Spinal cord (tissue), 9 donors: ENCODE measurements at regions not wholly inside any gene's neighbourhood (a gene's known extent, or its start where the extent isn't known, plus 50 kb on each side); places are given as distances from the start of the nearest gene placed in this dataset.

Experiments
- DNase-seq, 6 donors: peaks; one replicate each; pipeline versions ENCODE4 v3.0.0 to v3.0.0-alpha.2; 2013 to 2015; ENCODE audit warnings: low spot score in 6 of 6, low read depth in 4 of 6
- H3K27ac ChIP-seq: one replicate; pipeline ENCODE4 v1.5.1; 2013; ENCODE audit warnings: low read depth, low read length, control low read depth
- H3K27me3 ChIP-seq: one replicate; pipeline ENCODE4 v1.6.1; 2013; ENCODE audit warnings: low read length; ENCODE audit not compliant: control insufficient read depth, insufficient read depth
- H3K36me3 ChIP-seq: one replicate; pipeline ENCODE4 v1.6.1; 2013; ENCODE audit warnings: low read length; ENCODE audit not compliant: control insufficient read depth, insufficient read depth
- H3K4me1 ChIP-seq: one replicate; pipeline ENCODE4 v1.6.1; 2013; ENCODE audit warnings: low read length; ENCODE audit not compliant: control insufficient read depth, insufficient read depth
- H3K4me3 ChIP-seq: one replicate; pipeline ENCODE4 v1.5.1; 2013; ENCODE audit warnings: low read depth, low read length, control low read depth
- H3K9me3 ChIP-seq: one replicate; pipeline ENCODE4 v1.6.1; 2013; ENCODE audit warnings: low read length; ENCODE audit not compliant: control insufficient read depth, insufficient read depth
- WGBS: methylation state at CpG from one replicate; pipeline ENCODE4 v1.1.5; 2013; ENCODE audit warnings: missing lambda C conversion rate; ENCODE audit not compliant: insufficient coverage; 5-methylcytosine and 5-hydroxymethylcytosine counted together
- donor health status: healthy.

DNA sequence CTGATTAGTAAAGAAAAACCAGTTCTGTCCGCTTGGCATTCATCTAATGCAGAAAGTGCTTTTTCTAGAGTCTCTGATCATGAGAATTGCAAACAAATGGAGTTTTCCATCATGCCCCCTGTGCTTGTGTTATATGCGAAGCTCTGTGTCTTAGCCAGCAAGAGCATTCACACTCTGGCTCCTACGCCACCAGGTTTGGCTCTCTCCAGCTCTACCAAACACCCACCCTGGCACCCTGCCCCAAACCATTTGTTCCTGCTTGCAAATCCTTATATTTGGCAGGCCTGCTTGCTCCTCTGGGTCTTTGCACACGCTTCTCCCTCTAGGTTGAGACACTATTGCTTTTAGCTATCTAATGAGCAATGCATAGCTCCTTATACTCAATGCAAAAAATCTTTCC, 204.1 kb upstream of the CYRIA start:
- peak in 5 of 6 donors; percentile 31 to 94 (median 46) for DNase-seq
- H3K4me3 ChIP-seq, result no peak overlapping the region
- H3K27ac ChIP-seq, result no peak overlapping the region
- H3K27me3 ChIP-seq, result no peaks in the 10 kb centered on the region
- 57% methylated on average over 4 of the region's 4 CpGs for WGBS
- no peaks in the 10 kb centered on the region for H3K4me1 ChIP-seq
- H3K9me3 ChIP-seq, result no peaks in the 10 kb centered on the region
- H3K36me3 ChIP-seq, result no peaks in the 10 kb centered on the region

DNA sequence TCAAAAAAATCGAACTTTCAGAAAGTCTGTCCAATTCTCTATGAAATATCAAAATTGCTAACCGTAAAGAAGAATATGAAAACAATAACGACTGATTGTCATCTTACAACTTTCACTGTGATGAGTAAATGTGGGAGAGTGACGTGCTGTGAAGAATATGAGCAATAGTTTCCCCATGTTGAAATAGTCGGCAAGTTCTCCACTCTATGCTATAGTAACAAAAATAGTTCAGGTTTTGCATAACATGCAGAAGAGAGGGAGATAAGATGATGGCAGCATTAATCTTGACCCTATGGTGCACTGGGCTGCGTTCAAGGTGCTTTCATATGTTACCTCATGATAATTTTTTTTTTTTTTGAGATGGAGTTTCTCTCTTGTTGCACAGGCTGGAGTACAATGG, 196.8 kb upstream of the CYRIA start:
- H3K27me3 ChIP-seq, result no peaks in the 10 kb centered on the region
- H3K9me3 ChIP-seq, result no peaks in the 10 kb centered on the region
- no peak overlapping the region for H3K27ac ChIP-seq
- no peak overlapping the region for H3K4me3 ChIP-seq
- WGBS, result 100% methylated on average over 1 of the region's 6 CpGs
- no peaks in the 10 kb centered on the region for H3K36me3 ChIP-seq
- no peak for DNase-seq
- H3K4me1 ChIP-seq, result no peaks in the 10 kb centered on the region

DNA sequence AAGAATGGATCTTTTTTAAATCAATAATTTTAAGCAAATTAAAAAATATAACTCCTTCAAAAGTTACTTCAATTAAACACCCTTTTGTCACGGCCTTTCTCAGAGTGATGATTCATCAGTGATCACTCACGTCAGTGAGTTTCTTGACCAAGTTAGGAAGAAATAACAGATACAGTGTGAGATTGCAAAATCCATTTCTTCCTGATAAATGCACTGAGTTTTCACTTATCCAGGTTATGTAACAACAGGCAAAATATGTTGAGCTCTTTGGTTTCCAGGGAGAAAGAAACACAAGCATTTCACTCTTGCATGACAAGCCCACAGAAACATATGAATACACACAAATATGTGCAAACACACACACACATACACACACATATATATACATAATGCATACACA, 195.9 kb upstream of the CYRIA start:
- H3K27ac ChIP-seq, result no peak overlapping the region
- whole genome bisulfite sequencing, result no CpG with 5 or more reads among the region's 2 CpGs

DNA sequence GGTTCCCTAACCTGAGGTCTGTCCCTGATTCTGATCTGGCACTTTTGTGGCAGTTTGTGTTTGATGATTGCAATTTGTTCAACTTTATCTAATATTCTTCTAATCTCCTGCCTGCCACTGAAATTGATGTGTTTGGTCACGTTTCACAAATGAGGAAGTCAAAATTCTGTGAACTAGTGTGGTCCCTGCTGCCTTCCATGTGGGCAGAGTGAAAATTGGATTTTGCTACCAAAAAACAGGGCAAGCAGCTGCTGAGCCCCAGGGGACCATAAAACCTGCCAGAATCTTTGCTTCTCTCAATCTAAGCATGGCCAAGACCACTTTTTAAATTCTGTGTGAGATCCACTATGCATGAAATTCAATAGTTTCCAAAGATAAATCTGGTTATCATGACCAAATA, 195.5 kb upstream of the CYRIA start:
- no peaks in the 10 kb centered on the region for H3K36me3 ChIP-seq
- H3K4me3 ChIP-seq, result no peak overlapping the region
- no peaks in the 10 kb centered on the region for H3K9me3 ChIP-seq
- H3K27ac ChIP-seq, result no peak overlapping the region
- DNase-seq, result peak in 2 of 6 donors; percentile 33 to 37
- H3K4me1 ChIP-seq, result no peaks in the 10 kb centered on the region
- no peaks in the 10 kb centered on the region for H3K27me3 ChIP-seq
- no CpG with 5 or more reads among the region's 1 CpG for WGBS

More for the DNA sequence above, 195.9 kb upstream of the CYRIA start:
- Histone ChIP-seq H3K4me1 (no peaks in the 10 kb centered on the region), H3K27me3 (no peaks in the 10 kb centered on the region), H3K4me3 (no peak overlapping the region), H3K36me3 (no peaks in the 10 kb centered on the region), H3K9me3 (no peaks in the 10 kb centered on the region)
- DNase-seq, result no peak

DNA sequence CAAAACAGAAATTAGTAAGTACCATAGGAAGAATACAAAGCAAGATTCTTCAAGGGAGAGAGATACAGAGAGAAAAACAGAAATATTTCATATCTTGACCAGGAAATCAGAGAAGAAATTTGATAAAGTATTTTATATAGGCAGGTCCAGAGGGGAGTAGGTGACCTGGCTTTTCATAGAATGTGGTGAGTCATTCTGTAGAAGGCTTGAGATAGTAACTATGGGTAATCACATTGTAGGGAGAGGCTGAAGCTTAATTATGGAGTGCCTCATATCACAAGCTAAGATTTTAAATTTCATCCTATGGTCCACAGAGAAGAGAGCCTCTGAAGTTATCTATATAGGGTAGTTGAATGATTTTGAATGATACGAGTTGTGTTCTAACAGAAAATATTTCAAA, 195.0 kb upstream of the CYRIA start:
- Histone ChIP-seq H3K27ac (no peak overlapping the region), H3K27me3 (no peaks in the 10 kb centered on the region), H3K36me3 (no peaks in the 10 kb centered on the region), H3K4me1 (no peaks in the 10 kb centered on the region), H3K4me3 (no peak overlapping the region), H3K9me3 (no peaks in the 10 kb centered on the region)
- no peak for DNase-seq
- no CpG with 5 or more reads among the region's 1 CpG for WGBS

DNA sequence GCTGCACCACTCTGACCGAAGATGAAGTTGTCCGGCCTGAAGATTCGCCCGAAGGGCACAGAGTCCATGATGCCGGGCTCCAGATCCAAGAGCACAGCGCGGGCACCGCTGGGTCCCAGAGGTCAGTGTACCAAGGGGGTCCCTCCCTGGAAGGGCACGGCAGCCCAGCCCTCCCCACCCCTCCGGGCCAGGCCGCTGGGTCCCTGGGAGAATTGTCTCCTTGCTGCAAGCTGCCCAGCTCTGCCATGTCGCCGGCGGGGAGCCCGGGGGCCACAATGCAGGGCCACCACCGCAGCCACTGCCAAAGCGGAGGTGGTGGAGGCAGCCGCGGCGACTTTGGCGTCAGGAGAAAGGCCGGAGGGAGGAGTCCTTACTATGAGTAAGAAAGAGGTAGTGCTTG, 189.5 kb upstream of the CYRIA start:
- 95% methylated on average over 22 of the region's 22 CpGs for WGBS
- no peak overlapping the region for H3K4me3 ChIP-seq
- H3K4me1 ChIP-seq, result no peaks in the 10 kb centered on the region
- H3K9me3 ChIP-seq, result no peaks in the 10 kb centered on the region
- H3K27ac ChIP-seq, result no peak overlapping the region
- H3K36me3 ChIP-seq, result no peaks in the 10 kb centered on the region
- no peak for DNase-seq
- H3K27me3 ChIP-seq, result no peaks in the 10 kb centered on the region

DNA sequence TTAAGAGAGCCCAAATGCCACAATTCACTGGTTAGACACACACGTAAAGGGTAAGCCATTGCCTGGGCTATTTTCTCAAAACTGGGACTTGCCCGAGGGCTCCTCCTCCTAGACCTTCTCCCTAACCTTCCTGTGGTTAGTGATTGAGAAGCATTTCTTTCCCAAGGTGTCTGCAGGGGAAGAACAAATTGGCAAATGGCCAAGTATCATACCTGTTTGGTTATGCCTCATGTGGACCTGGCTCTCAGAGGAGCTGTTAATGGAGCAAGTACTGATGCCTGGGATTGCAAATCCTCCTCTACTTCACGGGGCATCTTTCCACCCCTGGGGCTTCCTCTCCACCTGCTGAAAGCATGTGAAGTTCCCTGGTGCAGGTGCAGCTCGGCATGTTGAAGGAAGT, 187.5 kb upstream of the CYRIA start:
- DNase-seq, result no peak
- Histone ChIP-seq H3K27ac (no peak overlapping the region), H3K4me1 (no peaks in the 10 kb centered on the region), H3K9me3 (no peaks in the 10 kb centered on the region), H3K4me3 (no peak overlapping the region), H3K36me3 (no peaks in the 10 kb centered on the region), H3K27me3 (no peaks in the 10 kb centered on the region)
- WGBS, result 79% methylated on average over 2 of the region's 4 CpGs

DNA sequence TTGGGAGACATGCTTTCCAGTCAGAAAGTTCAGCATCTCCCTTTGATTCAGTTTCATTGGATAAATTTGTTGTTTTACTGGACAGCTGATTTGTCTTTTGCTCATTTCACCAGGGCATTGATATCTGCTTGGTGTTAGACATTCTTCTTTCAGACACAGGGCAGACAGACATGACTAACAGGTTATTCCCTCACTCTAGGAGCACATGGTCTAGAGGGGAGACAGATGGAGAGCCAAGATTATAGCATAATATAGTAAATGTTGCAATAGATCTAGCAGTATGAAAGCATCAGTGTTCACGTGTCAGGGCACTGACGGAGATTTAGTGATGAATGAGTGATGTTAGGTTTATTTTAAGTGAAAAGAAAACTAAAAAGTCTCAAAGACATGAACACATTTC, 187.0 kb upstream of the CYRIA start:
- peak in 1 of 6 donors; percentile 19 for DNase-seq
- Histone ChIP-seq H3K4me3 (no peak overlapping the region), H3K9me3 (no peaks in the 10 kb centered on the region), H3K36me3 (no peaks in the 10 kb centered on the region), H3K27ac (no peak overlapping the region), H3K4me1 (no peaks in the 10 kb centered on the region), H3K27me3 (no peaks in the 10 kb centered on the region)
- no CpG with 5 or more reads among the region's 2 CpGs for WGBS

DNA sequence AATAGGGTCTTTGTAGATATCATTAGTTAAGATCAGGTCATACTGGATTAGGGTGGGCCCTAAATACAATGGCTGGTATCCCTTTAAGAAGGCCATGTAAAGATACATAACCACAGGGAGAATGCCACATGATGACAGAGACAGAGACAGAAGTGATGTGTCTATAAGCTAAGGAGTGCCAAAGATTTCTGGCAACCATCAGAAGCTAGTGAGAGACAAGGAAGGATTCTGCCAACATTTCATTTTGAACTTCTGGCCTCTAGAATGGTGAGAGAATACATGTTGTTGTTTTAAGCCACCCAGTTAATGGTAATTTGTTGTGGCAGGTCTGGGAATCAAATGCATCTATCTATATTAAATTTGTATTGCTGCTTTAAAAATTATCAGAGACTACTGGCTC, 185.5 kb upstream of the CYRIA start:
- Histone ChIP-seq H3K27ac (no peak overlapping the region), H3K9me3 (no peaks in the 10 kb centered on the region), H3K4me1 (no peaks in the 10 kb centered on the region), H3K36me3 (no peaks in the 10 kb centered on the region), H3K27me3 (no peaks in the 10 kb centered on the region), H3K4me3 (no peak overlapping the region)
- peak in 1 of 6 donors; percentile 61 for DNase-seq

DNA sequence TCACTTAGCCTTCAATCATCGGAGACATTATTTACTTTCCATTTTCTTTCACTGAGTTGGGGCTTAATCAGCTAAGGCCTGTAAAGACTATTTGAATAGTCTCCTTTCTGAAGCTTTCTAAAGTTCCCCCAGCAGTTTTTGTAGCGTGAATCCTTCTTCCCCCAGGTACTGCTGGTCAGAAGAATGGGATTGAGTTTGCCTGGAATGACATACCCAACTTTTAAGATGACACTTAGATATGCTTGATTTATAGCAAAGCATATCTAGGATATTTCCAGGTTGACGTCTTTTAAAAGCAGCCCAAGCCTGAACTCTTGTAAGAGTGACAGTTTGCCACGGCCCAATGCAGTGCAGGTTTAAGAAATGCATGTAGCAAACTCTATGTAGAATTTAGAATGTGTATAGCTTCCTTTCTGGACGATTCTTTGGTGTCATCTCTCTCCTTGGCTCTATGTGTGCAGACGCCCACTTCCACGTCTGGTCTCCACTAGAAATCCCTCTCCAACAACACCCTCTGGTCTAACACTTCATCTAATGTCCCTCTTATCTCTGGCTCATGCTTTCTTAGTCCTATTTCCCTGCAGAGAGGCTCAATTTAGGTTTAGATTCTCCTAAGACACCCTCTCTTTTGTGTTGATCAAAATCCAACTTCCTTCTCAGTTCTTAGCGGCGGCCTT, 175.0 kb upstream of the CYRIA start:
- H3K4me3 ChIP-seq, result no peak overlapping the region
- H3K36me3 ChIP-seq, result no peaks in the 10 kb centered on the region
- H3K27ac ChIP-seq, result no peak overlapping the region
- DNase-seq, result no peak
- no peaks in the 10 kb centered on the region for H3K4me1 ChIP-seq
- H3K9me3 ChIP-seq, result no peaks in the 10 kb centered on the region
- WGBS, result 97% methylated on average over 7 of the region's 9 CpGs
- H3K27me3 ChIP-seq, result no peaks in the 10 kb centered on the region
